ENCODE measurements at regions not wholly inside any gene's neighbourhood (a gene's known extent, or its start where the extent isn't known, plus 50 kb on each side); places are given as distances from the start of the nearest gene placed in this dataset.

- no peak for TF ChIP-seq POLR2A (IDR thresholded peaks at IDR 0.05)
- no peak for TF ChIP-seq CTCF (IDR thresholded peaks at IDR 0.05)
Measured at GRCh38 chr15:35696767-35697231, 150.8 kb upstream of the DPH6 start.

Data from esophagus squamous epithelium (tissue), 4 donors.